ENCODE measurements at regions not wholly inside any gene's neighbourhood (a gene's known extent, or its start where the extent isn't known, plus 50 kb on each side); places are given as distances from the start of the nearest gene placed in this dataset.

DNA sequence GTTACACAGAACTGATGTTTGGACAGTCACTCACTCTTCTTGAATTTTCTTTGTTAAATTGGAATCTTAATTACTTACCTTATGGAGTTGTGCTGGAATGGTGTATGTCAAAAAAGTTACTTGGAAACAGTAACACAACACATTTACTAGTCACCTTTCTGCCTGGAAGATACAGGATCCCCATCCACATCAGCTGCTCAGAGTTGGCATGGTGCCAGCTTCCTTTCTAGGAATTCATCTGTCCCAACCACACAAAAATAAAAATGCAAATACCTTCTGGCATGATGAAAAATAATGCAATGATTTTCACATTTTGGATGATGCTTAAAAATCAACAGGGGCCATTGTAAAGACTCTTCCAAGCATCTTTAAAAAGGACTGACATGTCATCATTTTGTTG, 341.5 kb downstream of the TMEM38B start:
- no peak for DNase-seq (ENCODE audit: low spot score)
- no peak for ATAC-seq
- CTCF ChIA-PET: no interaction called here
- Mint-ChIP-seq H3K9me3 (peaks cover 21% of the 10 kb centered on the region), H3K4me3 (no peak overlapping the region), H3K36me3 (peaks cover 16% of the 10 kb centered on the region), H3K27me3 (ENCODE audit: low read depth) (peaks cover 2% of the 10 kb centered on the region; the same call in 1 of the 2 replicates), H3K27ac (no peak overlapping the region), H3K4me1 (peaks cover 57% of the 10 kb centered on the region)
- no peak for TF ChIP-seq ZNF232 (CRISPR knock-in tag; IDR thresholded peaks at IDR 0.05)
- TF ChIP-seq, protein P1, sequence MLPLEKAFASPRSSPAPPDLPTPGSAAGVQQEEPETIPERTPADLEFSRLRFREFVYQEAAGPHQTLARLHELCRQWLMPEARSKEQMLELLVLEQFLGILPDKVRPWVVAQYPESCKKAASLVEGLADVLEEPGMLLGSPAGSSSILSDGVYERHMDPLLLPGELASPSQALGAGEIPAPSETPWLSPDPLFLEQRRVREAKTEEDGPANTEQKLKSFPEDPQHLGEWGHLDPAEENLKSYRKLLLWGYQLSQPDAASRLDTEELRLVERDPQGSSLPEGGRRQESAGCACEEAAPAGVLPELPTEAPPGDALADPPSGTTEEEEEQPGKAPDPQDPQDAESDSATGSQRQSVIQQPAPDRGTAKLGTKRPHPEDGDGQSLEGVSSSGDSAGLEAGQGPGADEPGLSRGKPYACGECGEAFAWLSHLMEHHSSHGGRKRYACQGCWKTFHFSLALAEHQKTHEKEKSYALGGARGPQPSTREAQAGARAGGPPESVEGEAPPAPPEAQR (CRISPR knock-in tag; IDR thresholded peaks at IDR 0.05): no peak
- TF ChIP-seq, protein P2, sequence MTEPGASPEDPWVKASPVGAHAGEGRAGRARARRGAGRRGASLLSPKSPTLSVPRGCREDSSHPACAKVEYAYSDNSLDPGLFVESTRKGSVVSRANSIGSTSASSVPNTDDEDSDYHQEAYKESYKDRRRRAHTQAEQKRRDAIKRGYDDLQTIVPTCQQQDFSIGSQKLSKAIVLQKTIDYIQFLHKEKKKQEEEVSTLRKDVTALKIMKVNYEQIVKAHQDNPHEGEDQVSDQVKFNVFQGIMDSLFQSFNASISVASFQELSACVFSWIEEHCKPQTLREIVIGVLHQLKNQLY (CRISPR knock-in tag; IDR thresholded peaks at IDR 0.05): no peak
- TF ChIP-seq FOXP1 (CRISPR knock-in tag; IDR thresholded peaks at IDR 0.05; ENCODE audit: borderline replicate concordance): no peak
- no peak for TF ChIP-seq TP53 (CRISPR knock-in tag; IDR thresholded peaks at IDR 0.05)
- TF ChIP-seq, protein P3, sequence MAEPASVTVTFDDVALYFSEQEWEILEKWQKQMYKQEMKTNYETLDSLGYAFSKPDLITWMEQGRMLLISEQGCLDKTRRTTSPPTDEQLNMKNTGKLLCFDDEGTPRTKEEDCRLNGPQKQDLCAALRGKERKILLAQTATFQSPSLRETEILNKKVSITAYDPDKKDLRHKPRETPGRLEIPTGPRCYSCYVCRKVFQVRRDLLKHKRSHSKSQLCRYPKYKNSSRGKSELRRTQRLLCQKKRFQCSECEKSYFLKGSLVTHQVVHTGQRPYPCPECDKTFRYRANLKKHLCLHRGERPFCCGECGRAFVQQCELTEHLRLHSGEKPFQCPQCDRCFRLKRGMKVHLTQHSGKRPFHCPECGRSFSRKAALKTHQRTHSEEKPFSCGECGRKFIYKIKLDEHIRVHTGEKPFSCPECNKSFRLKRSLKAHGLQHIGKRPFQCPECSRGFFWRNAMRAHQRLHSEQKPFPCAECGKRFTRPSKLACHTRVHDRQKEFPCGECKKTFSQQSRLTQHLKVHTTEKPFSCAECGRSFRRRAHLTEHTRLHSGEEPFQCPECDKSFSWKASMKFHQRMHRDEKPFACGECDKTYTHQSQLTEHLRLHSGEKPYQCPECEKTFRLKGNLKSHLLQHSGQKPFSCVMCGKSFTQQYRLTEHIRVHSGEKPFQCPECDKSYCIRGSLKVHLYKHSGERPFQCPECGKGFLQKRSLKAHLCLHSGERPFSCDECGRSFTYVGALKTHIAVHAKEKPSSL (CRISPR knock-in tag; conservative IDR thresholded peaks at IDR 0.05): no peak
- no peak for TF ChIP-seq SP1 (CRISPR knock-in tag; conservative IDR thresholded peaks at IDR 0.05)
- TF ChIP-seq, protein P4, sequence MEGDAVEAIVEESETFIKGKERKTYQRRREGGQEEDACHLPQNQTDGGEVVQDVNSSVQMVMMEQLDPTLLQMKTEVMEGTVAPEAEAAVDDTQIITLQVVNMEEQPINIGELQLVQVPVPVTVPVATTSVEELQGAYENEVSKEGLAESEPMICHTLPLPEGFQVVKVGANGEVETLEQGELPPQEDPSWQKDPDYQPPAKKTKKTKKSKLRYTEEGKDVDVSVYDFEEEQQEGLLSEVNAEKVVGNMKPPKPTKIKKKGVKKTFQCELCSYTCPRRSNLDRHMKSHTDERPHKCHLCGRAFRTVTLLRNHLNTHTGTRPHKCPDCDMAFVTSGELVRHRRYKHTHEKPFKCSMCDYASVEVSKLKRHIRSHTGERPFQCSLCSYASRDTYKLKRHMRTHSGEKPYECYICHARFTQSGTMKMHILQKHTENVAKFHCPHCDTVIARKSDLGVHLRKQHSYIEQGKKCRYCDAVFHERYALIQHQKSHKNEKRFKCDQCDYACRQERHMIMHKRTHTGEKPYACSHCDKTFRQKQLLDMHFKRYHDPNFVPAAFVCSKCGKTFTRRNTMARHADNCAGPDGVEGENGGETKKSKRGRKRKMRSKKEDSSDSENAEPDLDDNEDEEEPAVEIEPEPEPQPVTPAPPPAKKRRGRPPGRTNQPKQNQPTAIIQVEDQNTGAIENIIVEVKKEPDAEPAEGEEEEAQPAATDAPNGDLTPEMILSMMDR (IDR thresholded peaks at IDR 0.05): no peak
- TF ChIP-seq IRF2 (CRISPR knock-in tag; IDR thresholded peaks at IDR 0.05; ENCODE audit: borderline replicate concordance, low read depth): no peak
- no peak for TF ChIP-seq ZNF121 (CRISPR knock-in tag; IDR thresholded peaks at IDR 0.05)
- TF ChIP-seq NR3C1 (CRISPR knock-in tag; conservative IDR thresholded peaks at IDR 0.05; ENCODE audit: low read depth): no peak
- TF ChIP-seq FOXK1 (CRISPR knock-in tag; IDR thresholded peaks at IDR 0.05): no peak
- TF ChIP-seq ELF4 (CRISPR knock-in tag; IDR thresholded peaks at IDR 0.05; ENCODE audit: low read depth): no peak
- TF ChIP-seq, protein P5, sequence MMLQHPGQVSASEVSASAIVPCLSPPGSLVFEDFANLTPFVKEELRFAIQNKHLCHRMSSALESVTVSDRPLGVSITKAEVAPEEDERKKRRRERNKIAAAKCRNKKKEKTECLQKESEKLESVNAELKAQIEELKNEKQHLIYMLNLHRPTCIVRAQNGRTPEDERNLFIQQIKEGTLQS (CRISPR knock-in tag; conservative IDR thresholded peaks at IDR 0.05): no peak
- TF ChIP-seq FOXJ3 (CRISPR knock-in tag; IDR thresholded peaks at IDR 0.05; ENCODE audit: borderline replicate concordance): no peak
- TF ChIP-seq, protein P6, sequence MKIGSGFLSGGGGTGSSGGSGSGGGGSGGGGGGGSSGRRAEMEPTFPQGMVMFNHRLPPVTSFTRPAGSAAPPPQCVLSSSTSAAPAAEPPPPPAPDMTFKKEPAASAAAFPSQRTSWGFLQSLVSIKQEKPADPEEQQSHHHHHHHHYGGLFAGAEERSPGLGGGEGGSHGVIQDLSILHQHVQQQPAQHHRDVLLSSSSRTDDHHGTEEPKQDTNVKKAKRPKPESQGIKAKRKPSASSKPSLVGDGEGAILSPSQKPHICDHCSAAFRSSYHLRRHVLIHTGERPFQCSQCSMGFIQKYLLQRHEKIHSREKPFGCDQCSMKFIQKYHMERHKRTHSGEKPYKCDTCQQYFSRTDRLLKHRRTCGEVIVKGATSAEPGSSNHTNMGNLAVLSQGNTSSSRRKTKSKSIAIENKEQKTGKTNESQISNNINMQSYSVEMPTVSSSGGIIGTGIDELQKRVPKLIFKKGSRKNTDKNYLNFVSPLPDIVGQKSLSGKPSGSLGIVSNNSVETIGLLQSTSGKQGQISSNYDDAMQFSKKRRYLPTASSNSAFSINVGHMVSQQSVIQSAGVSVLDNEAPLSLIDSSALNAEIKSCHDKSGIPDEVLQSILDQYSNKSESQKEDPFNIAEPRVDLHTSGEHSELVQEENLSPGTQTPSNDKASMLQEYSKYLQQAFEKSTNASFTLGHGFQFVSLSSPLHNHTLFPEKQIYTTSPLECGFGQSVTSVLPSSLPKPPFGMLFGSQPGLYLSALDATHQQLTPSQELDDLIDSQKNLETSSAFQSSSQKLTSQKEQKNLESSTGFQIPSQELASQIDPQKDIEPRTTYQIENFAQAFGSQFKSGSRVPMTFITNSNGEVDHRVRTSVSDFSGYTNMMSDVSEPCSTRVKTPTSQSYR (CRISPR knock-in tag; IDR thresholded peaks at IDR 0.05): no peak
- TF ChIP-seq CREM (CRISPR knock-in tag; IDR thresholded peaks at IDR 0.05): no peak
- TF ChIP-seq, protein P7, sequence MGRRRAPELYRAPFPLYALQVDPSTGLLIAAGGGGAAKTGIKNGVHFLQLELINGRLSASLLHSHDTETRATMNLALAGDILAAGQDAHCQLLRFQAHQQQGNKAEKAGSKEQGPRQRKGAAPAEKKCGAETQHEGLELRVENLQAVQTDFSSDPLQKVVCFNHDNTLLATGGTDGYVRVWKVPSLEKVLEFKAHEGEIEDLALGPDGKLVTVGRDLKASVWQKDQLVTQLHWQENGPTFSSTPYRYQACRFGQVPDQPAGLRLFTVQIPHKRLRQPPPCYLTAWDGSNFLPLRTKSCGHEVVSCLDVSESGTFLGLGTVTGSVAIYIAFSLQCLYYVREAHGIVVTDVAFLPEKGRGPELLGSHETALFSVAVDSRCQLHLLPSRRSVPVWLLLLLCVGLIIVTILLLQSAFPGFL (CRISPR knock-in tag; IDR thresholded peaks at IDR 0.05; ENCODE audit: borderline replicate concordance): no peak
- POLR2A ChIA-PET: no interaction called here

Data from WTC11 (cell line).